ENCODE measurements at regions not wholly inside any gene's neighbourhood (a gene's known extent, or its start where the extent isn't known, plus 50 kb on each side); places are given as distances from the start of the nearest gene placed in this dataset.
A peak's percentile ranks its signal among the peaks of the same experiment; 100 is the strongest.

DNA sequence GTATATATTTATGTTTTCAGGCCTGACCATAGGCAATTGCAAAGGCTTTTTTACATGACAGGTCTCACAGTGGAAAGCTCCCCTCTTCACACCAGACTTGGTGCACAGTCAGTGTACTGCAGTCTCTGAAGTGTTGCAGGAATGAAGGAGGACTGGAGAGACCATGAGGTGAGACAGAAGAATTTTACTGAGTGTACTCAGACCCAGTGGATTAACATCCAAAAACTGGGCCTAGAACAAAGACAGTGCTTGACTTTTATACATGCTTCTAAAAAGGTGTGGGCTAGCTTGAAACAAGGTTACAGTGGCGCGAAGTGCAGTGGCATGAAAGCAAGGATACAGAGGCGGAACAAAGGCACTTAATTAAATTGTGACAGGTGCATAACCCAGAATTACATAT lies 822.9 kb downstream of the RAPGEF2 start:
- H3K36me3 ChIP-seq (replicated peaks in 1 of 2; ENCODE audit: control insufficient read depth in 1 of 2, insufficient read depth in 2 of 2, low read length in 2 of 2) = no peaks in the 10 kb centered on the region
- H3K4me1 ChIP-seq (ENCODE audit: insufficient read depth, low read length) = no peaks in the 10 kb centered on the region
- POLR2A ChIA-PET = no interaction called here
- DNase-seq (ENCODE audit: low spot score) (no peak), FAIRE-seq (no peak), ATAC-seq (no peak)
- 7% methylated on average over 3 of the region's 3 CpGs for WGBS (ENCODE audit: low lambda C conversion rate)
- intact Hi-C loops (cut with micrococcal nuclease; ENCODE audit: unreplicated experiment) (no loop called here), in situ Hi-C loops (cut with HindIII; ENCODE audit: extremely low pct_ligation_motif_present, low pct_unique_long_range_greater_than_20kb) (no loop called here)
- no peaks in the 10 kb centered on the region for H3K27me3 ChIP-seq (ENCODE audit: control insufficient read depth in 1 of 2, insufficient read depth in 2 of 2, low read length in 2 of 2)
- H3K9ac ChIP-seq (ENCODE audit: insufficient read depth, low read depth, low read length) = no peak overlapping the region
- CTCF ChIA-PET (ENCODE audit: low intra/inter-chr PET ratio, low total read pairs) = no interaction called here
- H3K79me2 ChIP-seq (ENCODE audit: insufficient read depth, low read length) = no peaks in the 10 kb centered on the region
- no peaks in the 10 kb centered on the region for H4K20me1 ChIP-seq (ENCODE audit: insufficient read depth, low read length)
- no peak overlapping the region for H3K4me3 ChIP-seq (replicated peaks in 1 of 3; ENCODE audit: insufficient read depth in 1 of 3, low read depth in 2 of 3, low read length in 3 of 3)
- H3K4me2 ChIP-seq (ENCODE audit: low read depth, low read length) = no peak overlapping the region
- peaks cover 29% of the 10 kb centered on the region; the same call in 1 of the 2 replicates for H3K9me3 ChIP-seq (ENCODE audit: low read length)
- H3K27ac ChIP-seq (ENCODE audit: extremely low read length, insufficient read depth, low read length) = no peak overlapping the region
- BruUV-seq (replicated peaks) = no TSS peak
- no peak for TF ChIP-seq ATF7 (IDR thresholded peaks at IDR 0.05)
- no peak for TF ChIP-seq ATF7 (CRISPR knock-in tag; IDR thresholded peaks at IDR 0.05)
- TF ChIP-seq MLLT10 (CRISPR knock-in tag; IDR thresholded peaks at IDR 0.05) = no peak
- TF ChIP-seq ZNF484 (CRISPR knock-in tag; IDR thresholded peaks at IDR 0.05; ENCODE audit: borderline replicate concordance, low read depth) = no peak
- TF ChIP-seq ZNF891 (CRISPR knock-in tag; IDR thresholded peaks at IDR 0.05) = no peak
- no peak for TF ChIP-seq MAZ (IDR thresholded peaks at IDR 0.05; ENCODE audit: borderline replicate concordance, low read depth, low read length)
- TF ChIP-seq MAZ (CRISPR knock-in tag; IDR thresholded peaks at IDR 0.05; ENCODE audit: low read depth) = no peak
- H2AFZ ChIP-seq (ENCODE audit: low read length) = no peak overlapping the region

DNA sequence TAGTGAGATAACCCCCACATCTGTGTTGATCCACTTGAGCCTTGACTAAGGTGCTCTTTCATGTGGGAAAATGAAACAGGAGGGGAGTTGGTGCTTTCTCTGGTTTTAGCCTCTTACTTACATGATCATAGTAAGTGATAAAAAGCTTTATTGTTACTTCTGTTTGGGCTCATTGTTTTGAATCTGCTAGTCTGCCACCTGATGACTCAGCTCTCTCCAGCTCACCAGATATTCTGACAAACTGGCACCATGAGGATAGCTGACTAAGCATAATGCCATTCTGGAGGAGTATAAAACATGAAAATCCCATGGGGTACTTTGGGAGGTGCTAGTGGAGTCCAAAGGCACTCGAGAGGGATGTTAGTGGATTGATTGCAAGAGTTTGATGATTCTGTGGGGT lies 824.0 kb downstream of the RAPGEF2 start:
- 0% methylated on average over 1 of the region's 1 CpG for WGBS (ENCODE audit: low lambda C conversion rate)

More for the DNA sequence above, 824.0 kb downstream of the RAPGEF2 start:
- Histone ChIP-seq H3K27me3 (ENCODE audit: control insufficient read depth in 1 of 2, insufficient read depth in 2 of 2, low read length in 2 of 2) (no peaks in the 10 kb centered on the region), H3K9ac (ENCODE audit: insufficient read depth, low read depth, low read length) (no peak overlapping the region), H3K4me3 (replicated peaks in 1 of 3; ENCODE audit: insufficient read depth in 1 of 3, low read depth in 2 of 3, low read length in 3 of 3) (no peak overlapping the region), H3K9me3 (ENCODE audit: low read length) (peaks cover 29% of the 10 kb centered on the region; the same call in 1 of the 2 replicates), H2AFZ (ENCODE audit: low read length) (no peak overlapping the region), H3K4me1 (ENCODE audit: insufficient read depth, low read length) (no peaks in the 10 kb centered on the region), H3K79me2 (ENCODE audit: insufficient read depth, low read length) (no peaks in the 10 kb centered on the region), H4K20me1 (ENCODE audit: insufficient read depth, low read length) (no peaks in the 10 kb centered on the region), H3K27ac (ENCODE audit: extremely low read length, insufficient read depth, low read length) (no peak overlapping the region), H3K4me2 (ENCODE audit: low read depth, low read length) (no peak overlapping the region), H3K36me3 (replicated peaks in 1 of 2; ENCODE audit: control insufficient read depth in 1 of 2, insufficient read depth in 2 of 2, low read length in 2 of 2) (no peaks in the 10 kb centered on the region)
- TF ChIP-seq, protein P1, sequence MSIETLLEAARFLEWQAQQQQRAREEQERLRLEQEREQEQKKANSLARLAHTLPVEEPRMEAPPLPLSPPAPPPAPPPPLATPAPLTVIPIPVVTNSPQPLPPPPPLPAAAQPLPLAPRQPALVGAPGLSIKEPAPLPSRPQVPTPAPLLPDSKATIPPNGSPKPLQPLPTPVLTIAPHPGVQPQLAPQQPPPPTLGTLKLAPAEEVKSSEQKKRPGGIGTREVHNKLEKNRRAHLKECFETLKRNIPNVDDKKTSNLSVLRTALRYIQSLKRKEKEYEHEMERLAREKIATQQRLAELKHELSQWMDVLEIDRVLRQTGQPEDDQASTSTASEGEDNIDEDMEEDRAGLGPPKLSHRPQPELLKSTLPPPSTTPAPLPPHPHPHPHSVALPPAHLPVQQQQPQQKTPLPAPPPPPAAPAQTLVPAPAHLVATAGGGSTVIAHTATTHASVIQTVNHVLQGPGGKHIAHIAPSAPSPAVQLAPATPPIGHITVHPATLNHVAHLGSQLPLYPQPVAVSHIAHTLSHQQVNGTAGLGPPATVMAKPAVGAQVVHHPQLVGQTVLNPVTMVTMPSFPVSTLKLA (IDR thresholded peaks at IDR 0.05) = no peak
- TF ChIP-seq ATRX (CRISPR knock-in tag; IDR thresholded peaks at IDR 0.05; ENCODE audit: borderline replicate concordance) (no peak), MAFF (IDR thresholded peaks at IDR 0.05; ENCODE audit: low read depth, low read length) (peak; percentile 88), MAFK (conservative IDR thresholded peaks at IDR 0.05 in 1 of 2, IDR thresholded peaks at IDR 0.05 in 1 of 2; ENCODE audit: low read length in 2 of 2) (peak; percentile 87 to 93), MIXL1 (CRISPR knock-in tag; IDR thresholded peaks at IDR 0.05) (no peak)
- TF ChIP-seq, protein P2, sequence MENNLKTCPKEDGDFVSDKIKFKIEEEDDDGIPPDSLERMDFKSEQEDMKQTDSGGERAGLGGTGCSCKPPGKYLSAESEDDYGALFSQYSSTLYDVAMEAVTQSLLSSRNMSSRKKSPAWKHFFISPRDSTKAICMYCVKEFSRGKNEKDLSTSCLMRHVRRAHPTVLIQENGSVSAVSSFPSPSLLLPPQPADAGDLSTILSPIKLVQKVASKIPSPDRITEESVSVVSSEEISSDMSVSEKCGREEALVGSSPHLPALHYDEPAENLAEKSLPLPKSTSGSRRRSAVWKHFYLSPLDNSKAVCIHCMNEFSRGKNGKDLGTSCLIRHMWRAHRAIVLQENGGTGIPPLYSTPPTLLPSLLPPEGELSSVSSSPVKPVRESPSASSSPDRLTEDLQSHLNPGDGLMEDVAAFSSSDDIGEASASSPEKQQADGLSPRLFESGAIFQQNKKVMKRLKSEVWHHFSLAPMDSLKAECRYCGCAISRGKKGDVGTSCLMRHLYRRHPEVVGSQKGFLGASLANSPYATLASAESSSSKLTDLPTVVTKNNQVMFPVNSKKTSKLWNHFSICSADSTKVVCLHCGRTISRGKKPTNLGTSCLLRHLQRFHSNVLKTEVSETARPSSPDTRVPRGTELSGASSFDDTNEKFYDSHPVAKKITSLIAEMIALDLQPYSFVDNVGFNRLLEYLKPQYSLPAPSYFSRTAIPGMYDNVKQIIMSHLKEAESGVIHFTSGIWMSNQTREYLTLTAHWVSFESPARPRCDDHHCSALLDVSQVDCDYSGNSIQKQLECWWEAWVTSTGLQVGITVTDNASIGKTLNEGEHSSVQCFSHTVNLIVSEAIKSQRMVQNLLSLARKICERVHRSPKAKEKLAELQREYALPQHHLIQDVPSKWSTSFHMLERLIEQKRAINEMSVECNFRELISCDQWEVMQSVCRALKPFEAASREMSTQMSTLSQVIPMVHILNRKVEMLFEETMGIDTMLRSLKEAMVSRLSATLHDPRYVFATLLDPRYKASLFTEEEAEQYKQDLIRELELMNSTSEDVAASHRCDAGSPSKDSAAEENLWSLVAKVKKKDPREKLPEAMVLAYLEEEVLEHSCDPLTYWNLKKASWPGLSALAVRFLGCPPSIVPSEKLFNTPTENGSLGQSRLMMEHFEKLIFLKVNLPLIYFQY (CRISPR knock-in tag; IDR thresholded peaks at IDR 0.05; ENCODE audit: borderline replicate concordance) = no peak
- TF ChIP-seq, protein P3, sequence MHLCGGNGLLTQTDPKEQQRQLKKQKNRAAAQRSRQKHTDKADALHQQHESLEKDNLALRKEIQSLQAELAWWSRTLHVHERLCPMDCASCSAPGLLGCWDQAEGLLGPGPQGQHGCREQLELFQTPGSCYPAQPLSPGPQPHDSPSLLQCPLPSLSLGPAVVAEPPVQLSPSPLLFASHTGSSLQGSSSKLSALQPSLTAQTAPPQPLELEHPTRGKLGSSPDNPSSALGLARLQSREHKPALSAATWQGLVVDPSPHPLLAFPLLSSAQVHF (CRISPR knock-in tag; IDR thresholded peaks at IDR 0.05) = no peak
- POLR2A ChIA-PET = no interaction called here
- DNase-seq (ENCODE audit: low spot score) (no peak), FAIRE-seq (no peak), ATAC-seq (no peak)
- in situ Hi-C loops (cut with HindIII; ENCODE audit: extremely low pct_ligation_motif_present, low pct_unique_long_range_greater_than_20kb) = no loop called here
- BruUV-seq (replicated peaks) = no TSS peak
- intact Hi-C loops (cut with micrococcal nuclease; ENCODE audit: unreplicated experiment) = no loop called here
- CTCF ChIA-PET (ENCODE audit: low intra/inter-chr PET ratio, low total read pairs) = no interaction called here
